GM18867 (cell line): ENCODE measurements at regions not wholly inside any gene's neighbourhood (a gene's known extent, or its start where the extent isn't known, plus 50 kb on each side); places are given as distances from the start of the nearest gene placed in this dataset.
"Not testable (repeated sequence)": the region's sequence is repeated elsewhere in the genome, so short reads cannot be mapped to it uniquely, and the experiment has no call there.

Experiments
- ATAC-seq: cut with Tn5 transposase; IDR thresholded peaks from one replicate; pipeline ENCODE4 v1.9.1; 2021; ENCODE audit warnings: mild to moderate bottlenecking, moderate library complexity; ENCODE audit not compliant: unreplicated experiment

DNA sequence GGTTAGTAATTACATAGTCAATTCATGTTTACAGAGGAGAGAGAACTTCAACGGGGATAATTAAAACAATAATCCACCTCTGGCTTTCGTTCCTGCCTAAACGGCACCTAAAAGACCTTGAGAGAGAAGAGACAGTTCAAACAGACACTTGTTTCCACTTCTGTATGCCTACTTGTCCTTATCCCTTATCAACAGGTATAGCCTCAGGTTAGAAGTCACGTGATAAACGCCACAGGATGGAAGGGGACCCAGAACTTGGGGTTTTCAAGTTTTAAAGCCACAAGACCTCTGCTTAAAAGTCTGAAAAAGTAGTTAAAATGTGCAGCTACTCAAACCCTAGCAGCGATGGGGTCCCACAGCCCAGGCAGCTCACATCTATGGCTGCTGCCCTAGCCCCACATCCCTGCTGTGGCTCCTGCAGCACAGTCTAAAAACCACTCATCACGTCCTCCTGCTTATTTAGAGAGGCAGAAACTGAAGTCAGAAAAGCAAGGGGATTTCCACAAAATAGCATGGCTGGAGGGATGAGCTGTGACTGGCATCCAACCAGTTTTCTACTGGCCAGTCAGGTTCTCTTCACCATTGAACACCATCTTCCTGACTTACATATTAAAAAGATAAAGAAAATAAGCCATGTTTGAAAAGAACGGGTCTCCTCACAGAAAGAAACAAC lies 51.2 kb upstream of the SEC16B start:
- no peak for ATAC-seq

DNA sequence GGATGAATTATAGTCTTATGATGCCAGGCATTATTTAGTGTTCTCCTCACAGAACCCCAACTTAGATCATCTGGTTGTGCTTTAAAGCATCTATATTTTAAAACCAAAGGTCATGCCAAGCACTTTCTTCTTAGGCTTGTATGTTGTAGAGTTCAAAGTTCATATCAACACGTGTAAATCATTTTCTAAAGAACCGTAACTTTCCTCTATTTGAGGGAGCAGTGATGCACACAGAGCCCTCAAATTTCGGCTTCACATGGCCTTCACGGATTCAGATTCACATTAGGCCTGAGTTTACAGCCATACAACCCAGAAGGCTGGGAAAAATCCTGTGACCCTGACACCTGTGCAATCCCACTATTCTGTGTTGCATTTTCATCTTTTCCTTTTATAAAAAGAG lies 52.1 kb upstream of the SEC16B start:
- no peak for ATAC-seq

DNA sequence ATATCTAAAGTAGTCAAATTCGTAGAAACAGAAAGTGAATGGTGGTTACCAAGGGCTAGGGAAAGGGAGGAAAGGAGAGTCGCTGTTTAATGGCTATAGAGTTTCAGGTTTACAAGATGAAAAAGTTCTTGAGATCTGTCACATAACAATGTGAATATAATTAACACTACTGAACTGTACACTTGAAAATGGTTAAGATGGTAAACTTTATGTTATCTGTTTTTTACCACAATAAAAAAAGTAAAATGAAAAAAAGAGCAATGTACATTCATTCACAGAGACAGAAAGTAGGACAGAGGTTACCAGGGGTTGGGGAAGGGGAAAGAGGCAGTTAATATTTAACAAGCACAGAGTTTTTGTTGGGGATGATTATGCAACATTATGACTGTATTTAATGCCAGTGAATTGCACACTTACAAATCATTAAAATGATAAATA lies 53.3 kb upstream of the SEC16B start:
- ATAC-seq = no peak

DNA sequence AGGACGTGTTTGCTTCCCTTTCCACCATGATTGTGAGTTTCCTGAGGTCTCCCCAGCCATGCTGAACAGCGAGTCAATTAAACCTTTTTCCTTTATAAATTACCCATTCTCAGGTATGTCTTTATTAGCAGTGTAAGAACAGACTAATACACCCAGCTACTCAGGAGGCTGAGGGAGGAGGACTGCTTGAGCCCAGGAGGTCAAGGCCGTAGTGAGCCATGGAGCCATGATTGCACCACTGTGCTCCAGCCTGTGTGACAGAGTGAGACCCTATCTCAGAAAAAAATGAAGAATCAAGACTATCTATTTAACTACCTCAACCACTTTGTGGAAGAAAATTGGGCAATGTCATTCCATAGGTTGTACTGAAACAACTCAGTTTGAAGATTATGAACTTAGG lies 54.6 kb upstream of the SEC16B start:
- ATAC-seq = no peak

- ATAC-seq = no peak
These were observed 55.9 kb upstream of the SEC16B start for GRCh38 chr1:178025613-178026356.

DNA sequence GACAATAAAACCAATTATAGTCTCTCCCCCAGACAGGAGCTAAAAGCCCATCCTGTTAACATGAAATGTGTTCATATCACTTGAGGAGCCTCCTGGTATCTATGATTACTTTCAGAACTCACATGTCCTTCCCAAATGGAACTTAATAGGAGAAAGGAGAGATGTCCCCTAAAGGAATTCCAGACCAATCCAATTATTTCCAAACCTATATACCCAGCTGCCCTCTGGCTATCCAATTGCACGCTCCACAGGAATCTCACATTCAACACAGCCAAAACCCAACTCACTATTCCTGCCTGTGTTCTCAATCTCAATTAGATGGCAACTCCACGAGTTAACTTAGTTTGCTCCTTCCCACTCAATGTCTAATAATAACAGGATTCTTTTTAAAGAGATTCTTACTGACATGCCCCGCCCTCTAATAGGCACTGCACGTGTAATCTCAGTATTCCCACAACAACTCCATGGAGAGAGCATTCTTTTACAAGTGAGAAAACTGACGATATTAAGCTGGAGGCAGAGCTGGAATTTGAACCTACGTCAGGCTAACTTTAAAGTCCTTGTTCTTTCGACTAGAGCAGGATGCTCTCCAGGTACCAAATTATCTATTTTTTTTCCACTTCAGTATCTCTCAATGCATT lies 59.1 kb upstream of the SEC16B start:
- no peak for ATAC-seq

DNA sequence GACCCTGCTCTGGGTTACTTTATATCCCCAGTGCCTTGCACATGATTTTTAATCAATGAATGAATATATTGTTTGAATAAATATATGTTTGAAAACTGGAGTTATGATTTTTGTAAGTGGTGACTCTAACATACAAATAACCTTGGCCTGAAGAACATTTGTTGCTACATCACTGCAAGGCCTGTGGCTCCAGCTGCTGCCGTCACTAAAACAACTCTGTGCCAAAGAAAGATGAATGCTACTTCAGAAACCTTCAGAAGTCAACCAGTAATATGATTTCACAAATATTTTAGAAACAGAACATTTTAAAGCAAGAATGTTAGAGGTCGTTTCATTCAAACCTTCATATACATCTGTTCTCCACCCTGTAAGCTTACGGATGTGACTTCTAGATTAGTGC lies 60.6 kb upstream of the SEC16B start:
- no peak for ATAC-seq

GRCh38 chr1:178031856-178032320 lies 62.0 kb upstream of the RASAL2 start:
- ATAC-seq = peak; percentile 89

- ATAC-seq = no peak
These were observed 60.9 kb upstream of the RASAL2 start for GRCh38 chr1:178033019-178033418.

DNA sequence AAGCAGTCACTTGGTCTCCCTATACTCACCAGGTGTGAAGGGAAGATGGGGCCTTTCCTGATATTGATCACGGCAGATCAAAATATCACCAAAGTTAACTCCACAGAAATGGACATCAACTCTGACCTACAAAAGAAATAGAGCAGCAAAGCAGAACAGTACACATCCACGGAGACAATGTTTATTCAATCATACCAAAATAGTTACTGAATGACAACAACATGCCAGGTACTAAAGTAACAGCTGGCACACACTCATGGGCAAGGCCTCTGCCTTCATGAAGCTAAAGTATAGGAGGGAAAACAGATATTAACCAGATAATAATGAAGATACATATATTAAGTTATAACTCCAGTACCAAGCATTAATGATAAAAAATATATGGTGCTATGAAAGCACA lies 59.2 kb upstream of the RASAL2 start:
- no peak for ATAC-seq

DNA sequence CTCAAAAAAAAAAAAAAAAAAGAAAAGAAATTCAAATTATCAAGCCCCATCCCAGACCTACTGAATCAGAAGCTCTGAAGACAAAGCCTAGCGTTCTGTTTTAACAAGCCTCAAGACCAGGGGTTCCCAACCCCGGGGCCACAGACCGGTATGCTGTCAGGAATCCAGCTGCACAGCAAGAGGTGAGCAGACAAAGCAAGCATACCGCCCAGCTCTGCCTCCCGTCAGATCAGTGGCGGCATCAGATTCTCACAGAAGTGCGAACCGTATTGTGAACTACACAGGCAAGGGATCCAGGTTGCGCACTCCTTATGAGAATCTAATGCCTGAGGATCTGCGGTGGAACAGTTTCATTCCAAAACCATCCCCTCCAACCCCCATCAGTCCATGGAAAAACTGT lies 57.8 kb upstream of the RASAL2 start:
- ATAC-seq = no peak

DNA sequence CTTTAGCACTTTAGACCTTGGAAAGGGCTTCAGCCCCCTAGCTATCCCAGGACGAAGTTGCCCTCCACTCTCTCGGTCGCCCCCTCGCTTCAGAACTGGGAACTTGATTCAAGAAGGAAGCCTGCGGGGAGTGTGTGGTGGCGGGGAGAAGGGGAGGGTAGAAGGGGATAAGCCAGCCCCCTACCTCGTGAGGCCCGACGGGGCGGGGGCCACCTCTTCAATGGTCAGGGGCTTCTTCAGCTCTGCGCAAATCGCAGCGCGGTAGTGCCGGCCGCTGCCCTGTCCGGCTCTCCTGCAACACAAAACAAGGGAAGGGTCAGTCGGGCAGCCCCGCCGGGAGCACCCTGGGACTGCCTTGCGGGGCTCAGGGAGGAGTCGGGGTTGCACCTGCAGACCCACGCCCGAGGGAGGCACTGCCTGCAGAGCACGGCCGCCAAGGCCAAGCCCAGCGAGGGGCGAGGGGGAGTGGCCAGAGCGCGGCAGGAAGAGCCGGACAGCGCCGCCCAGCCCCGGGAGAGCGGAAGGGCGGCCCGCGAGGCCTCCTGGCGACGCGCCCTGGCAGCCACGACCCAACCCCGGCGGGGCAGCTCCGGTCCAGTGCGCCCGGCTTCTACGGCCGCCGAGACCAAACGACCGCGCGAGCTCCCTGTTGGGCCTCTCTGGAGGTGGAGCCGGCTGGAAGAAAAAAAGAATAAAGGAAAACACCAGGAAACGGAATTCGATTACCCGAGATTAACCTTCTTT lies 56.2 kb upstream of the RASAL2 start:
- ATAC-seq = no peak

DNA sequence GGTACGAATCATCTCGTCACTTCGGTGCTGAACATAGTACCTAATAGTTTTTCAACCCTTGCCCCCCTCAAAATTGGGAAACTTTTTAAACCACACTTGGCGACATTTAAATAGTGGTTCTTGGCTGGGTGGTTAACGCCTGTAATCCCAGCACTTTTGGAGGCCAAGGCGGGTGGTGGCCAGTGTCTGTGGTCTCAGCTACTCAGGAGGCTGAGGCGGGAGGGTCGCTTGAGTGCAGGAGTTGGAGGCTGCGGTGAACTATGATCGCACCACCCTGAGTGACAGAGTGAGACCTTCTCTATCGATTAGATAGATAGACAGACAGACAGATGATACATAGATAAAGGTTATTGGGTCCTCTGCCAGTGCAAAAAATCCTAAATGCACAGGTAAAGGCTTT lies 55.5 kb upstream of the RASAL2 start:
- no peak for ATAC-seq

- no peak for ATAC-seq
These were observed 54.0 kb upstream of the RASAL2 start for GRCh38 chr1:178039891-178040290.

GRCh38 chr1:178043940-178044339 lies 50.0 kb upstream of the RASAL2 start:
- not testable (repeated sequence) for ATAC-seq
